H9 (cell line): ENCODE measurements at regions not wholly inside any gene's neighbourhood (a gene's known extent, or its start where the extent isn't known, plus 50 kb on each side); places are given as distances from the start of the nearest gene placed in this dataset.

Source experiments
- DNase-seq: peaks from one replicate; pipeline ENCODE4 v3.0.0-alpha.2; 2017
- H2AFZ ChIP-seq: one replicate; pipeline ENCODE4 v1.6.1; 2013; ENCODE audit warnings: mild to moderate bottlenecking, low read length, control low read depth, moderate library complexity
- H2AK5ac ChIP-seq: 2 replicates; pipeline ENCODE4 v1.6.1; 2013; ENCODE audit warnings: low read length, control low read depth, mixed read lengths; ENCODE audit not compliant: insufficient read length
- H2BK120ac ChIP-seq: one replicate; pipeline ENCODE4 v1.6.1; 2013; ENCODE audit warnings: low read depth, mild to moderate bottlenecking, low read length, control low read depth, inconsistent platforms; ENCODE audit not compliant: poor library complexity, severe bottlenecking
- H2BK12ac ChIP-seq: 2 replicates; pipeline ENCODE4 v1.6.1; 2013; ENCODE audit warnings: low read length, control low read depth, mixed read lengths, low read depth; ENCODE audit not compliant: insufficient read length
- H2BK15ac ChIP-seq: 2 replicates; pipeline ENCODE4 v1.6.1; 2013; ENCODE audit warnings: low read depth, low read length, control low read depth
- H2BK20ac ChIP-seq: one replicate; pipeline ENCODE4 v1.6.1; 2013; ENCODE audit warnings: low read depth, mild to moderate bottlenecking, low read length, control low read depth, inconsistent platforms; ENCODE audit not compliant: poor library complexity, severe bottlenecking
- H2BK5ac ChIP-seq: 2 replicates; pipeline ENCODE4 v1.6.1; 2013; ENCODE audit warnings: low read length, control low read depth, mixed read lengths; ENCODE audit not compliant: insufficient read length
- H3K14ac ChIP-seq: 2 replicates; pipeline ENCODE4 v1.6.1; 2013; ENCODE audit warnings: low read length, control low read depth; ENCODE audit not compliant: insufficient read depth
- H3K18ac ChIP-seq: 2 replicates; pipeline ENCODE4 v1.6.1; 2013; ENCODE audit warnings: low read depth, mild to moderate bottlenecking, mixed read lengths, low read length, control low read depth; ENCODE audit not compliant: insufficient read length
- H3K23ac ChIP-seq: 2 replicates; pipeline ENCODE4 v1.6.1; 2013; ENCODE audit warnings: low read length, control low read depth, mixed read lengths, low read depth; ENCODE audit not compliant: insufficient read length
- H3K23me2 ChIP-seq: 2 replicates; pipeline ENCODE4 v1.6.1; 2013; ENCODE audit warnings: low read depth, mild to moderate bottlenecking, mixed read lengths, low read length, control low read depth; ENCODE audit not compliant: insufficient read length, poor library complexity, severe bottlenecking
- H3K27ac ChIP-seq: 2 replicates; pipeline ENCODE4 v1.5.1; 2013; ENCODE audit warnings: low read length, control low read depth, mixed read lengths, low read depth; ENCODE audit not compliant: insufficient read length
- H3K27me3 ChIP-seq: 2 replicates; pipeline ENCODE4 v1.6.1; 2013; ENCODE audit warnings: low read length, control low read depth, inconsistent platforms; ENCODE audit not compliant: insufficient read depth
- H3K4ac ChIP-seq: 2 replicates; pipeline ENCODE4 v1.6.1; 2013; ENCODE audit warnings: low read depth, mild to moderate bottlenecking, control low read depth, inconsistent platforms, low read length, moderate library complexity
- H3K4me1 ChIP-seq: 2 replicates; pipeline ENCODE4 v1.6.1; 2013; ENCODE audit warnings: low read length, control low read depth, inconsistent platforms; ENCODE audit not compliant: insufficient read depth
- H3K4me2 ChIP-seq: 2 replicates; pipeline ENCODE4 v1.6.1; 2013; ENCODE audit warnings: low read length, control low read depth, mixed read lengths; ENCODE audit not compliant: insufficient read length, insufficient read depth
- H3K56ac ChIP-seq: 2 replicates; pipeline ENCODE4 v1.6.1; 2013; ENCODE audit warnings: low read depth, mild to moderate bottlenecking, mixed read lengths, low read length, control low read depth; ENCODE audit not compliant: insufficient read length
- H3K79me1 ChIP-seq: 2 replicates; pipeline ENCODE4 v1.6.1; 2013; ENCODE audit warnings: low read depth, mild to moderate bottlenecking, moderate library complexity, low read length, control low read depth, inconsistent platforms; ENCODE audit not compliant: insufficient read depth, poor library complexity, severe bottlenecking
- H3K79me2 ChIP-seq: 2 replicates; pipeline ENCODE4 v1.6.1; 2013; ENCODE audit warnings: low read length, control low read depth, inconsistent platforms; ENCODE audit not compliant: insufficient read depth
- H3K9ac ChIP-seq: 2 replicates; pipeline ENCODE4 v1.6.1; 2013; ENCODE audit warnings: low read length, control low read depth, mixed read lengths; ENCODE audit not compliant: insufficient read length; ENCODE audit errors: extremely low read depth
- H3K9me3 ChIP-seq: one replicate; pipeline ENCODE4 v1.6.1; 2013; ENCODE audit warnings: low read depth, low read length, inconsistent platforms; ENCODE audit not compliant: control insufficient read depth
- H3T11ph ChIP-seq: one replicate; pipeline ENCODE4 v1.6.1; 2013; ENCODE audit warnings: mild to moderate bottlenecking, low read length, control low read depth, inconsistent platforms
- H4K20me1 ChIP-seq: one replicate; pipeline ENCODE4 v1.6.1; 2013; ENCODE audit not compliant: control insufficient read depth, insufficient read length, insufficient read depth
- H4K5ac ChIP-seq: 2 replicates; pipeline ENCODE4 v1.6.1; 2013; ENCODE audit warnings: low read depth, mild to moderate bottlenecking, mixed read lengths, low read length, control low read depth; ENCODE audit not compliant: insufficient read length
- H4K8ac ChIP-seq: replicated peaks from 2 replicates; pipeline ENCODE4 v1.6.1; 2013; ENCODE audit warnings: low read length, control low read depth, mixed read lengths, low read depth; ENCODE audit not compliant: insufficient read length
- H4K91ac ChIP-seq: 2 replicates; pipeline ENCODE4 v1.6.1; 2013; ENCODE audit warnings: low read depth, mild to moderate bottlenecking, moderate library complexity, mixed read lengths, low read length, control low read depth; ENCODE audit not compliant: insufficient read length
- H3K27ac Mint-ChIP-seq, 3 experiments: 2 replicates in 2 of 3; 3 replicates in 1 of 3; pipeline ENCODE4 v1.8.0; 2020 to 2021; ENCODE audit warnings: mixed read lengths in 3 of 3, mild to moderate bottlenecking in 1 of 3, moderate library complexity in 1 of 3
- H3K27me3 Mint-ChIP-seq: 2 replicates; pipeline ENCODE4 v1.8.0; 2021; ENCODE audit warnings: low read depth, mild to moderate bottlenecking, moderate library complexity, mixed read lengths
- H3K36me3 Mint-ChIP-seq, 3 experiments: 2 replicates in 2 of 3; 3 replicates in 1 of 3; pipeline ENCODE4 v1.8.0; 2020 to 2021; ENCODE audit warnings: low read depth in 3 of 3, mixed read lengths in 3 of 3; ENCODE audit not compliant: insufficient read depth in 1 of 3
- H3K4me1 Mint-ChIP-seq, 2 experiments: 2 replicates each; pipeline ENCODE4 v1.8.0; 2020; ENCODE audit warnings: mixed read lengths in 2 of 2
- H3K4me3 Mint-ChIP-seq, 2 experiments: 2 replicates in 1 of 2; 3 replicates in 1 of 2; pipeline ENCODE4 v1.8.0; 2020 to 2021; ENCODE audit warnings: mild to moderate bottlenecking in 2 of 2, mixed read lengths in 2 of 2, moderate library complexity in 1 of 2
- H3K9me3 Mint-ChIP-seq, 2 experiments: 2 replicates in 1 of 2; 3 replicates in 1 of 2; pipeline ENCODE4 v1.8.0; 2020; ENCODE audit warnings: mild to moderate bottlenecking in 2 of 2, mixed read lengths in 2 of 2, moderate library complexity in 1 of 2
- WGBS: extraction: QIAGEN DNeasy Blood & Tissue Kit; methylation state at CpG from one replicate; pipeline ENCODE4 v1.1.7; 2013; ENCODE audit warnings: missing lambda C conversion rate, low lambda C conversion rate, mixed read lengths; ENCODE audit not compliant: insufficient read length; ENCODE audit errors: extremely low coverage; 5-methylcytosine and 5-hydroxymethylcytosine counted together
- TF ChIP-seq, protein P1 (sequence below): fragments of 200-600 bp; sonication (generic); conservative IDR thresholded peaks from 3 replicates; pipeline ENCODE4 v1.8.0; 2021; ENCODE audit warnings: antibody characterized with exemption, mild to moderate bottlenecking

DNA sequence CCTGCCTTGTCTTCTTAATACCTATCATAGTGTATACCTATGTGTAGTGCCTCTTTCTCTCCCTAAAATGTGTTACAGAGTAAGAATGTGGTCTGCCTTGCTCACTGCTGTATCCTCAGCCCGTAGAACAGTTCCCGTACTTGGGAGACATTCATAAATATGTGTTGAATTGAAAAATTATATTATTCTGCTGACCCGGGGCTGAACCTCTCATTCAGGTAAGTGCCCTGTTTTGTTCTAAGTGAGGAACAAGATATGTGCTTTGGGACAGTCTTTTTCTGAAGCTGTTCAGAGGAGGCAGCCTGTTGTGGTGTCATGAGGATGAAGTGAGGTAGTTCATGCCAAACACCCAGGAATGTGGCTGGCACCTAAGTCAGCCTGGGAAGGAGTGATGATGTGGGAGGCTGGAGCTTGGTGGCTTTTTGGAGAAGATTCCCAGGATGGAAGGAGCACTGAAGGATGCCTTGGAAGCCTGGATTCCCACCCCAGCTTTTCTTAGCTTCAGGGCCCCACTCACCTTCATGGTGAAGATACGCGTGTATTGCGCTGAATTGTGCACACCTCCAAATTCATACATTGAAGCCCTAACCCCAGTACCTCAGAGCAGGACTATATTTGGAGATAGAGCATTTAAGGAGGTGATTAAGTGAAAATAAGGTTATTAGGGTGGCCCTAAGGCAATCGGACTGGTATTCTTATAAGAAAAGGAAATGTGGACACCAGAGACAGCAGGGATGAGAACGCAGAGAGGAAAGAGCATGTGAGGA lies 166.3 kb downstream of the DDX1 start:
- Mint-ChIP-seq H3K4me3 (no peak overlapping the region), H3K4me1 (peaks cover 7 to 10% of the 10 kb centered on the region in 2 experiments; a peak in 3 of 4 replicates), H3K36me3 (peaks cover 0 to 5% (median 0%) of the 10 kb centered on the region in 3 experiments; a peak in 2 of 7 replicates), H3K27ac (no peak overlapping the region; a peak in 2 of 7 replicates), H3K27me3 (no peaks in the 10 kb centered on the region; the same call in none of the 2 replicates), H3K9me3 (peaks cover 0 to 7% of the 10 kb centered on the region in 2 experiments; a peak in 4 of 5 replicates)
- no peak overlapping the region for H3T11ph ChIP-seq
- H2BK12ac ChIP-seq, result no peak overlapping the region
- no peak overlapping the region for H4K8ac ChIP-seq
- no peak overlapping the region for H2BK15ac ChIP-seq
- H2AK5ac ChIP-seq, result no peak overlapping the region
- no CpG with 5 or more reads among the region's 8 CpGs for WGBS
- no peaks in the 10 kb centered on the region for H3K79me1 ChIP-seq
- no peak overlapping the region for H3K14ac ChIP-seq
- TF ChIP-seq, protein P1, sequence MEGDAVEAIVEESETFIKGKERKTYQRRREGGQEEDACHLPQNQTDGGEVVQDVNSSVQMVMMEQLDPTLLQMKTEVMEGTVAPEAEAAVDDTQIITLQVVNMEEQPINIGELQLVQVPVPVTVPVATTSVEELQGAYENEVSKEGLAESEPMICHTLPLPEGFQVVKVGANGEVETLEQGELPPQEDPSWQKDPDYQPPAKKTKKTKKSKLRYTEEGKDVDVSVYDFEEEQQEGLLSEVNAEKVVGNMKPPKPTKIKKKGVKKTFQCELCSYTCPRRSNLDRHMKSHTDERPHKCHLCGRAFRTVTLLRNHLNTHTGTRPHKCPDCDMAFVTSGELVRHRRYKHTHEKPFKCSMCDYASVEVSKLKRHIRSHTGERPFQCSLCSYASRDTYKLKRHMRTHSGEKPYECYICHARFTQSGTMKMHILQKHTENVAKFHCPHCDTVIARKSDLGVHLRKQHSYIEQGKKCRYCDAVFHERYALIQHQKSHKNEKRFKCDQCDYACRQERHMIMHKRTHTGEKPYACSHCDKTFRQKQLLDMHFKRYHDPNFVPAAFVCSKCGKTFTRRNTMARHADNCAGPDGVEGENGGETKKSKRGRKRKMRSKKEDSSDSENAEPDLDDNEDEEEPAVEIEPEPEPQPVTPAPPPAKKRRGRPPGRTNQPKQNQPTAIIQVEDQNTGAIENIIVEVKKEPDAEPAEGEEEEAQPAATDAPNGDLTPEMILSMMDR, result no peak
- H4K91ac ChIP-seq, result no peak overlapping the region
- H3K23ac ChIP-seq, result no peak overlapping the region
- no peak overlapping the region for H2BK20ac ChIP-seq
- H3K18ac ChIP-seq, result no peak overlapping the region
- H4K20me1 ChIP-seq, result no peaks in the 10 kb centered on the region
- H3K56ac ChIP-seq, result no peak overlapping the region
- no peaks in the 10 kb centered on the region for H3K9me3 ChIP-seq
- H3K4ac ChIP-seq, result no peak overlapping the region
- H3K27ac ChIP-seq, result no peak overlapping the region
- no peak overlapping the region for H2BK120ac ChIP-seq
- H2AFZ ChIP-seq, result no peak overlapping the region
- H3K4me1 ChIP-seq, result no peaks in the 10 kb centered on the region
- H3K9ac ChIP-seq, result no peak overlapping the region
- no peak overlapping the region for H3K4me2 ChIP-seq
- no peaks in the 10 kb centered on the region for H3K23me2 ChIP-seq
- no peaks in the 10 kb centered on the region for H3K79me2 ChIP-seq
- H2BK5ac ChIP-seq, result no peak overlapping the region
- no peaks in the 10 kb centered on the region for H3K27me3 ChIP-seq
- peak; percentile 3 for DNase-seq
- no peak overlapping the region for H4K5ac ChIP-seq
